GM21381 (cell line): ENCODE measurements at regions not wholly inside any gene's neighbourhood (a gene's known extent, or its start where the extent isn't known, plus 50 kb on each side); places are given as distances from the start of the nearest gene placed in this dataset.
"Not testable (repeated sequence)": the region's sequence is repeated elsewhere in the genome, so short reads cannot be mapped to it uniquely, and the experiment has no call there.

Experiments used
- ATAC-seq: cut with Tn5 transposase; IDR thresholded peaks from one replicate; pipeline ENCODE4 v1.9.1; 2021; ENCODE audit warnings: mild to moderate bottlenecking, moderate library complexity; ENCODE audit not compliant: unreplicated experiment

GRCh38 chr7:43042302-43042701, 70.1 kb upstream of the HECW1 start:
- ATAC-seq, result no peak

DNA sequence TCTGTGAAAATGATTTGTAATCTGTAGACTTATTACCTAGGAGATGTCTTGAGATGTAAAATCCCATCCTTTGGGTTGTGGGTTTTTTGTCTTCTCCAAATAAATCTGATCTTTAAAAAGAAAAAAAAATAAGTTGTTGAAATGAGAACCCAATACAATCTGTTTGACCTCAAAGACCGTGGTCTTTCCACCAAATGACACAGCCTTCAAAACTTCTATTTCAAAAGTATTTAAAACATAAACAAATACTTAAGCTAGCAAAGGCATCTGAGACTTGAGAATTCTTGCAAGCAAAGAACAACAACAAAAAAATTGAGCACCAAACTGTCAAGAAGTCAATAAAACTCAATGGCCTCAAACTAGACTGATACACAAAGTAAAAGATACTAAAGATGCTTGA, 67.9 kb upstream of the HECW1 start:
- no peak for ATAC-seq

DNA sequence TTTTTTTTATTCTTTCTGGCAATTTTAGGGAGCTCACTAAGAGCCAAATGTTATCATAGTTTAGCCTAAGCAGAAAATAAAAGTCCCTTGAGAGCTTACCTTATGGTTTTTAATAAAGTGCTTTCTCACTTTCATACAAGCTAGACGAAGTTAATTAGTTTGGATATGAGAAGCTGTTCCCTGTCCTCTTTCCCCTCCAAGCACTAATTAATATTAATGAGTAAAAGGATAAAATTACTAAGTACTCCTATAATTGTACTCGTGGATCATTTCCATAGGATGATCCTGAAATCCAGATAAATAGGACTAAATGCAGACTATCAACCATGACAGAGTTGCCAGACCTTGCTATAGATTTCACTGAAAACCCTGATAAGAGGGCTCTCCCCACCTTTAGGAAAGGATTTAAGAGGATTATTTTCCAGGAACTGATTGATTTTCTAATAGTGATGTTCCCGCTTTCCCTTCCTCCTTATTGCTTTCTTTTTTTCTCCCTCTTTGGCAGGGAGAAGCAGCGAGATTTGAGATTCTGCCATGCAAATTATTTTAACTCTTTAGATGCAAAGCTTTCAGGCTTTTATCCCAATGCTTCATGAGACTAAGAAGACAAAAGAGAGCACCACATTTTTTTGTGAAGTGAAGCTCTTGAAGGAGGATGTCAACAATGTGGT, 58.3 kb upstream of the HECW1 start:
- no peak for ATAC-seq

GRCh38 chr7:43057141-43057540, 55.3 kb upstream of the HECW1 start:
- no peak for ATAC-seq

DNA sequence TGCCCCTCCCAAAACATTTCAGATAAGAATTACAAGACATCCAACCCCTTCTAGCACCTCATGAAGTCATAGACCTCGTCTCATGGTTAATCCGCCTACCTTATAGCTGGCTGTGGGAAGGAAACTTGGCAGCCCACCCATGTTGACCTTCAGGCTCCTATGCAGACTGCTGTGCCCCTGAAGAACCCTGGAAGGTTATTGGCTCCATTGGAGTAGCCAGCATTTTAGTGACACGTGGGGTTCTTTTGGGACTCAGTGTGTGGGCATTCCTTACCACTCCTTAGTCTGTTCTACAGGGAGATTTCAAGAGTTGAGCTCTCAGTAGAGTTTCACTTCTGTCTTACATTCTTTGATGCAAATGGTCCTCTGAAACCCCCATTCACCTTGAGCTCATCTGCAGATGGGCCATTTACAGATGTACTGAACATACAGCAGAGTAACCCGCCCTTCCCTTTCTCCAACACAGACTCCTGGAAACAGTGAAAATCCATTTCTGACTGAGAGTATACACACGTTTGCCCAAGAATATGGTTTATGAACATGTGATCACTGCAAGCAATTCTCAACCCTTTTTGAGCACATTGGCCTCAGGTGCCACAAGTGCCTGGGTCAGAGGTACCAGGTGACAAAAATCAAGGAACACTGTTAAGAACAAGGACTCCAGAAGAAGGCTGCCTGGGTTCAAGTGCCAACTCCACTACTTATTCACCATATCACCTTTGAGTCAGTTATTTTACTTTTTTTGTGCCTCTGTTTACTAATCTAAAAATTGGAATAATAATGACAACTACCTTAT, 54.0 kb upstream of the HECW1 start:
- ATAC-seq, result peak; percentile 56

DNA sequence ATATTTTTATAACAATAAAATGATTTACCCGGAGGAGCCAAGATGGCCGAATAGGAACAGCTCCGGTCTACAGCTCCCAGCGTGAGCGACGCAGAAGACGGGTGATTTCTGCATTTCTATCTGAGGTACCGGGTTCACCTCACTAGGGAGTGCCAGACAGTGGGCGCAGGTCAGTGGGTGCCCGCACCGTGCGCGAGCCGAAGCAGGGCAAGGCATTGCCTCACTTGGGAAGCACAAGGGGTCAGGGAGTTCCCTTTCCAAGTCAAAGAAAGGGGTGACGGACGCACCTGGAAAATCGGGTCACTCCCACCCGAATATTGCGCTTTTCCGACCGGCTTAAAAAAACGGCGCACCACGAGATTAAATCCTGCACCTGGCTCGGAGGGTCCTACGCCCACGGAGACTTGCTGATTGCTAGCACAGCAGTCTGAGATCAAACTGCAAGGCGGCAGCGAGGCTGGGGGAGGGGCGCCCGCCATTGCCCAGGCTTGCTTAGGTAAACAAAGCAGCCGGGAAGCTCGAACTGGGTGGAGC, 53.3 kb upstream of the HECW1 start:
- not testable (repeated sequence) for ATAC-seq
